GM21390 (cell line): ENCODE measurements at regions not wholly inside any gene's neighbourhood (a gene's known extent, or its start where the extent isn't known, plus 50 kb on each side); places are given as distances from the start of the nearest gene placed in this dataset.
A peak's percentile ranks its signal among the peaks of the same experiment; 100 is the strongest.

ENCODE experiments used
- ATAC-seq: cut with Tn5 transposase; IDR thresholded peaks from one replicate; pipeline ENCODE4 v1.9.1; 2021; ENCODE audit not compliant: unreplicated experiment

- ATAC-seq, result no peak
Measured at GRCh38 chr10:111873041-111873440, 310.5 kb downstream of the GPAM start.

DNA sequence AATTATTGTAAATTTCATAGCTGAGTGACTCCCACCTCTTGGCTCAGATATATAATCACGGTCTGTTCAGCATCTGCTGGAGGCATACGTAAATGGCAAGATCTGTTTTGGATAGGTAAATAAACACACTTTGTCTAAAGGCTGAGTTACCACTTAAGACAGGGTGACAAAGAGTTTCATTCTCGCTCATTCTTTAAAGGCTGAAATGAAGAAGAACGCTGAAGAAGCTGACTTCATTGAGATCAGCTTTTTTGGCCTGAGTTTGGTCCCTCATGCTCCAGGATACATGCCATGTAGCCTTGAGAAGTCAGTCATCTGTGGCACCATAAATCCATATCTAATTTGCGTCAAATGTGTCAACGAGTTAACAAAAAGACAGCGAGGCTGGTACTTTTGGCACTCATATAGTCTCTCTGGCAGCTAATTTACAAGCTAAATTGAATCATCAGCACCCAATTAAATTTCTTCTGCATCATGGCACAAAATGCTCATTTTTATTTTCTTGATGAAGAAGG lies 309.9 kb downstream of the GPAM start:
- ATAC-seq, result no peak

- no peak for ATAC-seq
Measured at GRCh38 chr10:111874576-111874975, 309.0 kb downstream of the GPAM start.

DNA sequence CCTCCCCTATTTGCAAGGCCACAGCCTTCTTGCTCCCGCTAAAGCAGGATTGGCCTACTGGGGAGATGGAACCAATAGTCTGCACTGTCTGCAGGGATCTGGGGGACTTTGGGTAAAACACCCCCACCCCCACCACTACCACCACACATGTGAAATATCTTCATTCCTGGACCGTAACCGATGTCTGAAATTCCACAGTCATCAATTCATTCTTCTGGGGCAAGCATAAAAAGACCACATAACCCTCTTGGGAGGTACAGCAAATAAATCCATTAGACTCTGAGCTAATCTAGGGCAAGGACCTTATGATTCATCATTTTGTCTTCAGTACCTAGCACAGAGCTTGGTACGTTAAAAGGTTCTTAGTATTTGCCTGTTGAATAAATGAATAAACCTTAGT lies 307.8 kb downstream of the GPAM start:
- no peak for ATAC-seq

DNA sequence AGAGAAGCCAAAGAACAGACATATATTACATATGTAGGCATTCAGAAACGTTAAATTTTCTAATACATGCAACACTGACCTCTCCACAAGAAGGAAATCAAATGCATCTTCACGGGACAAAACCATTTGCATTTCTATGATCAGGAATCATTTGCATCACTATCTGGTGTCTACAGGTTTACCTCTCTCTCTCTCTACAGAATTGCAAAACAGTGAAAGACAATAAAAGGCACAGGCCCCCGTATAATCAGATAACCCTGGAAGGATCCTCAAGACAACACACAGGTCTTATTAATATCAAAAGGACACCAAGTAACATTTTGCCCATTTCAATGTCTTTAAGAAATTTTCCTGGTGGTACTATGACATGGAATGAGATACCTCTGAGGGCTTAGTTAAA lies 306.3 kb downstream of the GPAM start:
- ATAC-seq, result no peak

- ATAC-seq, result no peak
Measured at GRCh38 chr10:111879969-111880368, 303.6 kb downstream of the GPAM start.

GRCh38 chr10:111885046-111885445 lies 298.5 kb downstream of the GPAM start:
- no peak for ATAC-seq

GRCh38 chr10:111885919-111886318 lies 297.6 kb downstream of the GPAM start:
- no peak for ATAC-seq

GRCh38 chr10:111887266-111887665 lies 296.3 kb downstream of the GPAM start:
- no peak for ATAC-seq

DNA sequence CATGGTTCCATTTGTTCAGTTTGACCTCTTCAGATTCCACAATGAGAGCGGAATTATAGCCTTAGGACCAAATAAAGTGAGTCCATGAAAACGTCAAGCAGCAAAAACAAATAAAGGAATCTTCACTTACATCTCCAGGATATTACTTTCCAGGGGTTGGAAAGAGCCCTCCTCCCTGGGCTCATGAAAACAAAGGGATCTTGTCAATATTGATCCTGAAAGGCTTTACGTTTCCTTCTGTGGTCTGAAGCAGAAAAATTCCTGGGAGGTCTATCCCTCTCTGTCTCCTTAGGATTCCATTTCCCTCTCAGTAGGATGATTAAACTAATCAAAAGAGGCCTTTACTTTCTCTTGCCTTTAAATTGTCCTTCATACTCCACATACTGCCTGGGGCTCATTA lies 293.5 kb downstream of the GPAM start:
- no peak for ATAC-seq

GRCh38 chr10:111916011-111916410 lies 267.6 kb downstream of the GPAM start:
- ATAC-seq, result no peak

DNA sequence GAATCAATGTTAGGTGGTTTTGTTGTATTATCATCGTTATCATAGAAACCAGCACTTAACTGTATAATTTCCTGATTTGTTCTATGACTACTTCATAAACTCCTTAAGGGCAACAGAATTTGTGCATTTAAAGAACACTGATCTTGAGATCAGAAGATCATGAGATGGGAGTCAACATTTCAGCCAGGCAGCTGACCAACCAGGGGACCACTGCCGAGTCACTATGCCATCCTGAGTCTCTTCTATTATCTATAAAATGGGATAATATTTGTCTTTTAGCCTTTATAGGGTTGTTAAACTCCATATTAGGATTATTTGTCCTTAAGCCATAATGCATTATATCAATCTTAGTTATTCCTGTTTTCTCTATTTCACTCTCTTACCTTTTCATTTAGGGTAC lies 261.7 kb downstream of the GPAM start:
- no peak for ATAC-seq

- peak; percentile 47 for ATAC-seq
Measured at GRCh38 chr10:111923032-111923431, 260.5 kb downstream of the GPAM start.

DNA sequence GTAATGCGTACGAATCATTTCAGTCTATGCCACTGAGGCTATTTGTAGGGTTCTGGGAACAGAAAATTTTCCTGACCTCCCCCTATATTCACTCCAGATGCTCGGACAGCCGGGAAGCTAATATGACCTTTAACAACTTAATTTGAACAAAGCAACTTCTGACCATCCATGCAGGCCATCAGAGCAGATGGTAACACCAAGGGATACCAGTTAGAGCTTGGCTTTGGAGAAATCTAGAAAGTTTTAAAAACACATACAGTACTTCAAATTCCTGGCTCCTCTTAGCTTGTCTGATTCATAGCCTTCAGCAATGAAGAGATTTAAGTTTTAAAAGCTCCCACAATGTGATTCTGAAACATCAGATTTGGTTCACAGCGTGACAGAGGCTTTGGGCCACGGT lies 257.3 kb downstream of the GPAM start:
- ATAC-seq, result no peak

DNA sequence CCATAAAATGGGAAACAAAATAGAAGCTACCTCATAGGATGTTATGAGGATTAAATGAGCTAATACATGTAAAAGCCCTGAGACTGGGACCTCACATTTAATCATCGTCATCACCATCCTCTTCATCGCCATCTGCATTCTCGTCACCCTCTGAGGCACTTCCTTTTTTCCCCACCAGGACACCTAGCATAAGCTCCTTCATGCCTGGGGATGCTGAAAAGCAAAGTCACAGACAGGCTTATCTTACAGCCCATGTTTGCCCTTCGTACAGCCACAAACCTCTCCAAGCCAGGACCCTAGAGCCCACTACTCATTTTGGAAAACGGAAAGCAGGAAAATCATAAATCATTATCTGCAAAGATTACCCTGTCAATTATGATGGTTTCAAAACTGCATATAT lies 249.6 kb downstream of the GPAM start:
- ATAC-seq, result no peak

DNA sequence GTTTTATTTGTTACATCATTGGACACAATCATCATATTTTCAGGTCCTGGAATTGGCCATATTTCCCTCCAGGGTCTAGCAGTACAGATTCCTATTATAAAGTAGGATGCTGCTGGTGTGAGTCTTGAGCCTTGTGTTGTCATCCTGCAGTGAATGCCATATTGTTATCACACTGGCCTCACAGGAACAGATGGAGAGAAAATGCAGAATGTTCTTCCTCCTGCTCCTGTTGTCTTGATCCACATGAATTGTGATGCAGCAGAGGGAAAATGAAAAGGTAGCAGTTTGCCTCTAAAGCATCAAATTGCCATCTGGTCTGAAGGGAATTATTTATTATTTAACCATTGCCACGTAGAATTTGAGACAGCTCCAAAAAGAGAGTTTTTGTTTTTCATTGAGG lies 248.6 kb downstream of the GPAM start:
- no peak for ATAC-seq

DNA sequence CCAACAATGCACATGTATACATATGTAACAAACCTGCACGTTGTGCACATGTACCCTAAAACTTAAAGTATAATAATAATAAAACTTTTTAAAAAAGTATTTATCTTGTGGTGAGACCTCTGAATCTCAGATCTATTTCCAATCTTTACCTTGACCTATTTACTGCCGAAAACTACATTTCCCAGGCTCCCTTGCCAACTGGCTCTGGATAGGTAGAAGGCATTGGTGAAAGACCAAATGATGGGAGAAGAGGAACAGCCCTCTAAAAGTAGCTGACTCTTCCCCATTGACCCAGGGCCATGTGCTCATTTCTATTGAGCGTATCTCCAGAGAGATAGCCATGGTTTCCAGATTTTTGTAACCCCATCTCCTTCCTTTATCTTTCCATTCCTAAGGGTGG lies 247.4 kb downstream of the GPAM start:
- no peak for ATAC-seq

DNA sequence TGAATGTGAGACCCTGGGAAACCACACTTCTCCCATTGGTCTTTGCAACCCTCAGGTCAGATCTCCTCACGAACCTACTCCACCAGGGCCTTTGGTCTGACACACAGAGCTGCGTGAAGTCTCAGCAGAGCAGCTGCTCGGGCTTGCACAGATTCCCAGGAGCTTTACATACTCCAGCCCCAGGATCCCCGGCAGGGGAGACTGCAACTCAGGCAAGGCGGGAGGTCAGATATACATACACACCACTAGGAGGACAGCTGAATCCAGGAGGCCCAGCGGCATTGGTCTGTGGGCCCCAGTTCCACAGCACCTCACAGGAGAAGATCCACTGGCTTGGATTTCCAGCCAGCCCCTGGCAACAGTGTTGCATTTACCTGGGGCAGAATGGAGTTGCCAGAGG lies 239.2 kb downstream of the GPAM start:
- ATAC-seq, result no peak

- no peak for ATAC-seq
Measured at GRCh38 chr10:111953949-111954348, 229.6 kb downstream of the GPAM start.

- no peak for ATAC-seq
Measured at GRCh38 chr10:111954386-111954785, 229.2 kb downstream of the GPAM start.

GRCh38 chr10:111956841-111957240 lies 226.7 kb downstream of the GPAM start:
- no peak for ATAC-seq

GRCh38 chr10:111962951-111963350 lies 220.6 kb downstream of the GPAM start:
- no peak for ATAC-seq

DNA sequence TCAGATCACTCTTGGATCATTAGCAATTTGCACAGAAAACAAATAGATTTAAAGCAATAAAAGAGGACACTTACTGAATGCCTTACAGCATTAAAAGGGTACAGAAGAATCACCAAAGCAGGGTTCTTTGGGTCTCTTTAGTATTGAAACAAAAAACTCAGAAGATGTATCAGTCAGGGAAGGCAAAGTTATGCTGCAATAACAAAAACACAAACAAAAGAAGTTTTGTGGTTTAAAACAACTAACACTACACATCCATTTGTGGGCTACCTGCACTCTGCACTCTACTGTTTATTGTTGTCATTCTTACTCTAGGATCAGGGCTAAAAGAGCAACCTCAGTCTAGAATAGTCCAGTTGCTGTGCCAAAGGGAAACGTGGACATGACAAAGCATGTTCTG lies 216.4 kb downstream of the GPAM start:
- ATAC-seq, result no peak

GRCh38 chr10:111967547-111967946 lies 216.0 kb downstream of the GPAM start:
- ATAC-seq, result no peak
